Stimulated activated naive CD8-positive, alpha-beta T cell treated with anti-CD3 and anti-CD28 coated beads, Interleukin-15, Interleukin-2, amounts not matched to agents 100 ng/mL and 50 ng/mL, for 24 hours (primary cell): ENCODE measurements at regions not wholly inside any gene's neighbourhood (a gene's known extent, or its start where the extent isn't known, plus 50 kb on each side); places are given as distances from the start of the nearest gene placed in this dataset.
A peak's percentile ranks its signal among the peaks of the same experiment; 100 is the strongest.
"Not testable (repeated sequence)": the region's sequence is repeated elsewhere in the genome, so short reads cannot be mapped to it uniquely, and the experiment has no call there.

Source experiments
- H3K27ac Mint-ChIP-seq: one replicate; pipeline ENCODE4 v1.8.0; 2021; ENCODE audit warnings: mild to moderate bottlenecking, mixed read lengths
- H3K27me3 Mint-ChIP-seq: one replicate; pipeline ENCODE4 v1.8.0; 2021; ENCODE audit warnings: mixed read lengths
- H3K36me3 Mint-ChIP-seq: one replicate; pipeline ENCODE4 v1.8.0; 2021; ENCODE audit warnings: low read depth, mixed read lengths
- H3K4me1 Mint-ChIP-seq: one replicate; pipeline ENCODE4 v1.8.0; 2021; ENCODE audit warnings: low read depth, mixed read lengths
- H3K4me3 Mint-ChIP-seq: one replicate; pipeline ENCODE4 v1.8.0; 2021; ENCODE audit warnings: mild to moderate bottlenecking, mixed read lengths
- H3K9me3 Mint-ChIP-seq: one replicate; pipeline ENCODE4 v1.8.0; 2021; ENCODE audit warnings: mixed read lengths

GRCh38 chr7:21330462-21331178 is 97.3 kb upstream of the SP4 start:
- Mint-ChIP-seq H3K36me3 (no peaks in the 10 kb centered on the region), H3K27me3 (no peaks in the 10 kb centered on the region), H3K4me3 (no peak overlapping the region), H3K9me3 (no peaks in the 10 kb centered on the region), H3K27ac (no peak overlapping the region), H3K4me1 (no peaks in the 10 kb centered on the region)

DNA sequence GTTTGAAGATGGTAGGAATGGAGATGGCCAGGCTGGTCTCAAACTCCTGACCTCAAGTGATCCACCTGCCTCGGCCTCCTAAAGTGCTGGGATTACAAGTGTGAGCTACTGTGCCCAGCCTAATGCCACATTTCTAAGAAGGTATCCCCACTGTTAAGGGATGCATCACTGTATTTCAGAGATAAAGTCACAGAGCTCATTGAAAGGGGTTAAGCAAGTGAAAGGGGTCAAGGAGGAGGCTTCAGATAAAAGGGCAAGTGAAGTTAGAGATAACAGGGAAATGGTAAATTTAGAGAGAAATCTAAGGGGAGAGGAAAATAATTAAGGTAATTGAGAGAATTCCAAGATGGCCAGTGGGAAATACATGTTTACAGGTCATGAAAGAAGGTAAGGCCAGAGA is 93.0 kb upstream of the SP4 start:
- Mint-ChIP-seq H3K27me3 (no peaks in the 10 kb centered on the region), H3K4me3 (no peak overlapping the region), H3K27ac (peak overlapping the region; percentile 1), H3K4me1 (peaks cover 30% of the 10 kb centered on the region), H3K36me3 (peaks cover under 1% of the 10 kb centered on the region), H3K9me3 (no peaks in the 10 kb centered on the region)

DNA sequence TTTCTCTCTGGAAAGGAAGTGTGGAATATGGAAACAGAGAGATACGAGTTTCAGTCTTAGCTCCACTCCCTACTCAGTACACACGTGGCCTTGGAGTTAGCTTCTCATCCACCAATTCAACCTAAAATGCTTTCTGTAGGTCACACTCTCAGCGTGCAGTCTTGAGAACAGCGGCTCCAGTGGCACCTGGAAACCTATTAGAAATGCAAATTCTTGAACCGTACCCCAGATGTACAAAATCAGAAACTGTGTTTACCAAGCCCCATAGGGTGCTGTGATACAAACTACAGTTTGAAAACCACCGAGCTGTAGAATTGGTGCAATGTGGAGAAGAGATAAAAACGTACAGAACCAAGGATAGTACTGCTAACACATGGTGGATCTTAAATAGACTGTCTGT is 91.1 kb upstream of the SP4 start:
- Mint-ChIP-seq H3K27me3 (no peaks in the 10 kb centered on the region), H3K36me3 (peaks cover 7% of the 10 kb centered on the region), H3K9me3 (no peaks in the 10 kb centered on the region), H3K4me1 (peaks cover 35% of the 10 kb centered on the region), H3K4me3 (no peak overlapping the region), H3K27ac (no peak overlapping the region)

GRCh38 chr7:21338728-21339164 is 89.1 kb upstream of the SP4 start:
- Mint-ChIP-seq H3K27ac (peak overlapping the region; percentile 96), H3K4me1 (peaks cover 35% of the 10 kb centered on the region), H3K36me3 (peaks cover 7% of the 10 kb centered on the region), H3K4me3 (peak overlapping the region; percentile 58), H3K9me3 (no peaks in the 10 kb centered on the region), H3K27me3 (no peaks in the 10 kb centered on the region)

DNA sequence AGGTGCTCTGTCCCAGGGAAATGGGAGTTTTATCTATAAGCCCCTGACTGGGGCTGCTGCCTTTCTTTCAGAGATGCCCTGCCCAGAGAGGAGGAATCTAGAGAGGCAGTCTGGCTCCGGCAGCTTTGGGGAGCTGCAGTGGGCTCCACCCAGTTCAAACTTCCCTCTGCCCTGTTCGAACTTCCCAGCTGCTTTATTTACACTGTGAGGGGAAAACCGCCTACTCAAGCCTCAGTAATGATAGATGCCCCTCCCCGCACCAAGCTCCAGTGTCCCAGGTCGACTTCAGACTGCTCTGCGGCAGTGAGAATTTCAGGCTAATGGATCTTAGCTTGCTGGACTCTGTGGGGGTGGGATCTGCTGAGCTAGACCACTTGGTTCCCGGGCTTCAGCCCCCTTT is 83.0 kb upstream of the SP4 start:
- H3K9me3 Mint-ChIP-seq, H3K27me3 Mint-ChIP-seq, H3K27ac Mint-ChIP-seq, H3K4me1 Mint-ChIP-seq, H3K36me3 Mint-ChIP-seq, H3K4me3 Mint-ChIP-seq: not testable (repeated sequence)

DNA sequence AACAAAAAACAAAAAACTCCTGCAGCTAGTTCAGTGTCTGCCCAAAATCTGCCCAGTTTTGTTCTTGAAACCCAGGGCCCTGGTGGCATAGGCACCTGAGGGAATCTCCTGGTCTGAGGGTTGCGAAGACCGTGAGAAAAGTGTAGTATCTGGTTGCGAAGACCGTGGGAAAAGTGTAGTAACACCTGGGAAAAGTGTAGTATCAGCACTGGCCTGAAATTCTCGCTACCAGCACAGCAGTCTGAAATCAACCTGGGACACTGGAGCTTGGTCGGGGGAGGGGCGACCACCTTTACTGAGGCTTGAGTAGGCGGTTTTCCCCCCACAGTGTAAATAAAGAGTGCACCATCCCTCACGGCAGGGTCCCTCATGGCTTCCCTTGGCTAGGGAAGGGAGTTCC is 82.5 kb upstream of the SP4 start:
- peaks cover under 1% of the 10 kb centered on the region for H3K4me1 Mint-ChIP-seq
- H3K4me3 Mint-ChIP-seq = no peak overlapping the region
- no peak overlapping the region for H3K27ac Mint-ChIP-seq
- H3K27me3 Mint-ChIP-seq = no peaks in the 10 kb centered on the region
- peaks cover 2% of the 10 kb centered on the region for H3K36me3 Mint-ChIP-seq
- H3K9me3 Mint-ChIP-seq = no peaks in the 10 kb centered on the region

DNA sequence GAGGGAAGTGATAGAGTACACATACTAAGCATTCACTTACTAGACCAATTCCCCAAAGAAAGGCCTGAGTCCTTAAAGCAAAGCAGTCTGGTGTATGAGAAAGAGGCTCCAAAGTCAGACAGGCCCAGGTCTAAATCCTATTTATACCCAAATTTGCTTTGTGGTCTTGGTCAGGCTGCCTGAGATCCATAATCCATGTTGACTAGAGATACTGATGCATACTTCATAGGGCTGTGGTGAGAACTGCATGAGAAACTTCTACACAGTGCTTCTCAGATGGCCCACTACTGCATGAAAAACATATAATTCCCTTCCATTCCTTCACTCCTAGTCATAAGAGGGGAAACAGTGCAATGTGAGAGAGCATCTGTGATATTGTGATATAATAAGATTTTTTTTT is 81.6 kb upstream of the SP4 start:
- Mint-ChIP-seq H3K36me3 (no peaks in the 10 kb centered on the region), H3K4me1 (no peaks in the 10 kb centered on the region), H3K27ac (no peak overlapping the region), H3K9me3 (no peaks in the 10 kb centered on the region), H3K4me3 (no peak overlapping the region), H3K27me3 (no peaks in the 10 kb centered on the region)

- H3K36me3 Mint-ChIP-seq = peaks cover 3% of the 10 kb centered on the region
- peak overlapping the region; percentile 67 for H3K4me3 Mint-ChIP-seq
- no peaks in the 10 kb centered on the region for H3K9me3 Mint-ChIP-seq
- H3K27ac Mint-ChIP-seq = peak overlapping the region; percentile 89
- H3K27me3 Mint-ChIP-seq = no peaks in the 10 kb centered on the region
- peaks cover 54% of the 10 kb centered on the region for H3K4me1 Mint-ChIP-seq
Observed at GRCh38 chr7:21352540-21353387, 75.1 kb upstream of the SP4 start.

- H3K27ac Mint-ChIP-seq = peak overlapping the region; percentile 89
- peak overlapping the region; percentile 67 for H3K4me3 Mint-ChIP-seq
- peaks cover 55% of the 10 kb centered on the region for H3K4me1 Mint-ChIP-seq
- H3K36me3 Mint-ChIP-seq = peaks cover 3% of the 10 kb centered on the region
- no peaks in the 10 kb centered on the region for H3K27me3 Mint-ChIP-seq
- no peaks in the 10 kb centered on the region for H3K9me3 Mint-ChIP-seq
Observed at GRCh38 chr7:21353388-21353780, 74.5 kb upstream of the SP4 start.

DNA sequence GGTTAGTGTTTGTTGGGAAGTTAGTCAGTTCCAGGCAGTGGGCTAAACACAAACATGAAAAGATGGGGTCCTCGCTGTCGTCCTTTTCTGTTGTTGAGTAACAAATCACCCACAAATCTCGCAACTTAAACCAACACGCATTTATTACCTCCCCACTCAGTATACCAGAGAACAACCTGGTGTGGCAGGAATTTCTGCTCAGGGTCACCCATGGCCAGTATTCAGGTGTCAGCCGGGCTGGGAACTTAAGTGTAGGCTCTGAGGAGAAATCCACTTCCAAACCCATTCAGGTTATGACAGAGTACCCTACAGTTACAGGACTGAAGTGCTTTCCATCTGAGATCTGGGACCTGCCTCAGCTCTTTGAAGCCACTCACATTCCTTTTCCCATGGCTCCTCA is 73.6 kb upstream of the SP4 start:
- Mint-ChIP-seq H3K4me1 (peaks cover 63% of the 10 kb centered on the region), H3K4me3 (no peak overlapping the region), H3K27me3 (no peaks in the 10 kb centered on the region)

DNA sequence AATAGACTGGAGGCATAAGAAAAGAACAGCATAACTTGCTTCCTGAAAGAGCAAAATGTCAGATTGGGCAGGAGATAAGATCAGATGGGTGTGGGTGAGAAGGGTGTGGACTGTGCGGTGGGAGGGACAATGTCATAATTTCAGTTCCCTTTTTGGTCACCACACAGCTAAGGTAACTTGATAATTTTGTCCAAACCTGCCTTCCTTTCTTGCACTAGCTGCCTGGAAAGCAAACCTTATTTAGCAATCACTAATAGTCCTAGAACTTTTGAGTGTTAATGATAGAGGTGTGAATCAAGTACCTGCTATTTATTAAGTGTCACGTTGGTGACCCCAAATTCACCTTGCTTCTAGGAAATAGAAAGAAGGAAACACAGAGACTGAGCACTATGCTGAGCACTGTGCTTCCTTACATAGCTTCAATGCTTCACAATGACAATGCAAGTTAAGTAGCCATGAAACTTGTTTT is 72.4 kb upstream of the SP4 start:
- no peaks in the 10 kb centered on the region for H3K9me3 Mint-ChIP-seq
- peak overlapping the region; percentile 87 for H3K27ac Mint-ChIP-seq
- H3K4me1 Mint-ChIP-seq = peaks cover 65% of the 10 kb centered on the region
- peak overlapping the region; percentile 66 for H3K4me3 Mint-ChIP-seq
- no peaks in the 10 kb centered on the region for H3K27me3 Mint-ChIP-seq
- H3K36me3 Mint-ChIP-seq = peaks cover 3% of the 10 kb centered on the region

More for the DNA sequence above, 73.6 kb upstream of the SP4 start:
- no peaks in the 10 kb centered on the region for H3K9me3 Mint-ChIP-seq
- H3K27ac Mint-ChIP-seq = peak overlapping the region; percentile 87
- peaks cover 3% of the 10 kb centered on the region for H3K36me3 Mint-ChIP-seq

DNA sequence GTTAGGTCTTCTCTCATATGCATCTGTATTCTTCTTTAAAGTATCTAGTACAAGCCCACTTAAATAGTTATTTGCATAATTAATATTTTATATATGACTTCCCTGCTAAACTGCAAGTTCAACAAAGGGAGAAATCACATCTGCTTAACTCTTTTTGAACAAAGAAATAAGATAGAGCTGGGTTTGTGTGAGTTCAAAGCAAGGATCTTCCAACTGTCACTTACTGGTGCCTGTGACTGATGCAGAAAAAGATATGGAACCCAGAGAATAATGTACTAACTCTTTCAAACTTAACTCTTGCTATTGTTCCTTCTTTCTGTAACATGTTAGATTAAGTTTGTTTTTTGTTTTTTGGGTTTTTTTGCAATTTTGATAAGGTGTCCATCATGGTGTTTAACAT is 71.3 kb upstream of the SP4 start:
- Mint-ChIP-seq H3K36me3 (peaks cover 3% of the 10 kb centered on the region), H3K9me3 (no peaks in the 10 kb centered on the region), H3K4me1 (peaks cover 72% of the 10 kb centered on the region), H3K27ac (no peak overlapping the region), H3K4me3 (no peak overlapping the region), H3K27me3 (no peaks in the 10 kb centered on the region)

- Mint-ChIP-seq H3K9me3 (no peaks in the 10 kb centered on the region), H3K27me3 (no peaks in the 10 kb centered on the region), H3K36me3 (no peaks in the 10 kb centered on the region), H3K27ac (no peak overlapping the region), H3K4me3 (no peak overlapping the region), H3K4me1 (peaks cover 71% of the 10 kb centered on the region)
Observed at GRCh38 chr7:21357151-21358097, 70.5 kb upstream of the SP4 start.

DNA sequence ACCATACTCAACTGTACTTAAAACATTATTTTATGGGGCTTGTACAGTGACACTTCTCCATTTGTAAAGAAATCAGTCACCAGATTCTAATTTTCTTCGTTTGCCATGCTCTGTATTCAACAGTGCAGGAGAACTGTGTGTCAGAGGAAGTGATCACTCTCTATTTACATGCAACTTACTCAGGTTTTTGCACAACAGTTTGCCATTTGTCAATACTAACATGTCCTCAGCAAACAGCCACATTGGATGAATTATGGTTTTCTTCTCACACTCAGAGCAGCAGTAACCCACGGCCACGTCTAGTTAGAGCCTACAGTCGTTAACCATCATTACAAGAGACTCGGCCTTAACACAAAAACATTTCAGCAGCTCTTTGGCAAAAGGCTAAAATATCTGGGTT is 69.2 kb upstream of the SP4 start:
- H3K4me3 Mint-ChIP-seq = no peak overlapping the region
- H3K36me3 Mint-ChIP-seq = no peaks in the 10 kb centered on the region
- H3K9me3 Mint-ChIP-seq = no peaks in the 10 kb centered on the region
- no peak overlapping the region for H3K27ac Mint-ChIP-seq
- no peaks in the 10 kb centered on the region for H3K27me3 Mint-ChIP-seq
- peaks cover 58% of the 10 kb centered on the region for H3K4me1 Mint-ChIP-seq
